Activated CD4-positive, CD25-positive, alpha-beta regulatory T cell treated with anti-CD3 and anti-CD28 coated beads, Interleukin-2, amount 50 U/mL, for 24 hours (primary cell): ENCODE measurements at regions not wholly inside any gene's neighbourhood (a gene's known extent, or its start where the extent isn't known, plus 50 kb on each side); places are given as distances from the start of the nearest gene placed in this dataset.

Source experiments
- ATAC-seq, 2 donors: fragments of 150-1000 bp; cut with Tn5 transposase; one replicate each; pipeline ENCODE4 v1.10.0; 2021; ENCODE audit warnings: mild to moderate bottlenecking in 1 of 2, moderate library complexity in 1 of 2

DNA sequence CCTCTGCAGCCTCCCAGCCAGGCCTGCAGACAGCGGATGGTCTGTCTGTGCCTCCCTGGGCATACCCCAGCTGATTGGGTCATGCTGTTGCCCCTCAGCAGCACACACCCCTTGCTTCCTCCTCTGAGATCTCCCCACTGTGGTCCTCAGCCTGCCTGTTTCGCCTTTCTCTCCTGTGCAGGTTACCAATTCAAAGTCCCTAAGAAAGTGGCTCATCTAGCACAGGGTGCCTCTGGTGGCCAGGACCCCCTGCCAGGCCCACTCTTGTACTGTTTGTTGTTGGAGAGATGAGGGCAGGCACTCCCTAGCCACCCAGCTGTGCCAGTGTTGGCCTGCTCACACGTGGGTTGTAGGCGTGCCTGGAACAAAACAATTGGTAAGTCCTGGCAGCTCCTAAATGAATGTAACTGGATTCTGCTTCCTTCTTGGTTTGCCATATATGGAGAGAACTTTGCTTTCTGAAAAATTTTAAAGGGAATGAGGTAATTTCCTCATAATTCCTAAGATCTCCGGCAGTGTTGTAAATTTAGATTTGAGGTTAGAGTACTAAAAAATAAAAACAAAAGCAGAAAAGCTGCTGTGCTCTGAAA is 213.2 kb upstream of the IL12A start:
- ATAC-seq = no peak

DNA sequence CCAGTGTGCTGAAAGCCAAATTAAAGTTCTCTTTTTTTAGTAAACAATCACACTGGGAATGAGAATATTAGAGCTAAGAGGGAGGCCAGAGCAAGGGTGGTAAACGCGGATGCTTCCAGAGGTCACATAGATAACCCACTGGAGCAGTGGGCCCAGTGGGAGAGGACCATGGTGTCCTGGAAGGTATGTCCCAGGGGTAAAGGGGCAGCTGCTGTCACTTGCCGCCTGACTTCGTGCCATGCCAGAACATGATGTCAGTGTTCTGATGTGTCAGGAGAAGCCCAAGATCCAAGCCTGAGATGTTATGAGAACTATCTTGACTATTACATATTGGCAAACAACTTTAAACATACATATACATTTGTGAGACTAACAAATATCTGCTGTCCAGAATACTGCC is 211.9 kb upstream of the IL12A start:
- ATAC-seq = no peak

DNA sequence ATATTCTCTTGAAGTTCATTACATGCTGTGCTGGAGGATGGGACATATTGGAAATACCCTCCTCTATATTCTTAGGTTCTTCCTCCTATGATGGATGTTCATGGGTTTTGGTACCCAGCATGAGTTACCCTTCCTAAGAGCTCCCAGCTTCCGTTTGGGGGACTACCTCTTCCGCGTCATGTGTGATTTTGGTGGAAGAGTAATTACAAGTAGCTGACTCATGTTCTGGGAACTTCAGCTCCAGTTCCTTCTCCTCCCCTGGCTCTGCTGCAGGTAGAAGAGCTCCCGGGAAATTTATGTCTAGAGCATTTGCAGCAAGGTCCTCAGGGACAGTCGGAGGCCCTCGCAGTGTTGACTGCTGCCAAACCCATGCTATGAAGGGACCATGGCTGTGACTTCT is 208.8 kb upstream of the IL12A start:
- ATAC-seq = no peak

DNA sequence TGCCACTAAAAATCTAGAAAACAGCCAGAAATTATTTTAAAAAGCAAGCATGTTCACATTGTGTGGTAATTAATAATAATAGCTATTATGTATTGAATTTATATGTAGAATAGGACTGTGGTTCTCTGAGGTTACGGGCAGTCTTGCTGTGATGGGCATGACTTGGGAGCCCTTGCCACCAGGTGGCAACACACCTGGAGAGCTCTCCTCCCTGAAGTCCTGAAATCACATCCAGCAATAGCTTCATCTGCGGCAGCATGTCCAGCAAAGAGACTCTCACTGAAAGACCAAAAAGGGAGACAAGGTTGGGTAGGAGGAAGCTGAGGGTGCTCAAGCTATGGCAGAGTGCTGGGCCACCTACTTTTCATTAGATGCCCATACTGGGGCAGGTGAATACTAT is 206.8 kb upstream of the IL12A start:
- no peak for ATAC-seq

DNA sequence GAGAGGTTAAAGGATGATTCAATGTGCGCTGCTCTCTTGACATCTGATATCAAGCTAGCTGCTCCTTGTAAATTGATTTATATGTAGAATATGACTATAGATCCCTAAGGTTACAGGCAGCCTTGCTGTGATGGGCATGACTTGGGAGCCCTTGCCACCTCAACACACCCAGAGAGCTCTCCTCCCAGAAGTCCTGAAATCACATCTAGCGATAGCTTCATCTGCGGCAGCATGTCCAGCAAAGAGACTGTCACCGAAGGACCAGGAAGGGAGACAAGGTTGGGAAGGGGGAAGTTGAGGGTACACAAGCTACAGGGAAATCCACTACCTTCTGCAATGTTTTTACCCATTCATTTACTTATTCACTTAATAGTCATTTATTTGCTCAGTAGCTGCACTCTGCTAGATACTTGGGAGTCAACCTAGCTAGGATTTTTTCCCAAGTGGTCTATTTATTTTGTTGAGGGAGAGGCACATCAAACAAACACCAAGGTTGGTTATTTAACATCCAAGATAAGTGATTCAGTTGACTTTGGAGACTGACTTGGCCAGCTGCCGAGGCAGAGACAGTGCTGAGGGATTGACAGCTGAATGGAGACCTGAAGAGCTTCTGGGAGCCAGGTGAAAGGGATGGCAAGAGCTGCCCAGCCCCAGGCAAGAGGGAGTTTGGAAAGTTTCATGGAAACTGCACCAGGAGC is 205.8 kb upstream of the IL12A start:
- no peak for ATAC-seq

DNA sequence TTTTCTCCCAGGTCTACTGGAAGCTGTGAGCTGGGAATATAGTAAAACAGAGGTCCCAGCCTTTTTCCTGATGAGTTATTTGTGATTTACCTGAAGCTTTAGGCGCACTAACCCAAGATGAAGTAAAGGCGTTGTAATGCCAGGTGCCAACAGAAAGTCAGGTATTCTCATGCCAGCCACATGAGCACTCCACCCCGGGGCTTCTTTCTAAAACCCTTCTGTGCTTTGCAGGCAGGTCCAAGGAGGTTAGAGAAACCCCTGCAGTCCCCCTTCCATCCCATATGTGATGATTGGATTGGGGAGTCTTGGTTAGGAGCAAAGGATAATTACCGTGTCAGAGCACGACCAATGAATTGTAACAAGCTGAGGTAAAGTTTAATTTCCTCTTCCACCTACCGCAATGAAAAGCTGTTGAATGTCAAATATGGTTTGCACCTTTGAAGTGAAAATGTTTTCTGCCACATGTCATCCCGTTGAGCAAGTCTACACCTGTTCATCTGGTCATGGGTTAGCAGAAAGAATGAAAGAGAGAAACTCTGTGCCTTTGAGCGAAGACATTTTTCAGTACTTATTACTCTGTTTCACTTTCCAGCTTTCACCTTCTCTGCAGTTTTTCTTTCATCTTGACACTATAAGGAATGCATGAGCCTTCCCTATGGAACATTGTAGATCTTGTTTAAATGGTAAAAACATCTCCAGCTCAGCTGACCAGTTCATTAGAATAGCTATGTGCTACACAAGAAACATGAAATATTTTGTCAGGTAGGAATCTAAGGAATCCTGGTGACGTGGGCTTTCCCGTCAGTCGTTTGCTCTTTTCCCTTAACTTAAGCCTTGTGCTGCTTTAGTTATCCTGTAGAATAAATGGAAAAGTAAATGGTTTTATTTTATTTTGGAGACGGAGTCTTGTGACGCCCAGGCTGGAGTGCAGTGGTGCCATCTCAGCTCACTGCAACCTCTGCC is 204.6 kb upstream of the IL12A start:
- ATAC-seq = no peak

DNA sequence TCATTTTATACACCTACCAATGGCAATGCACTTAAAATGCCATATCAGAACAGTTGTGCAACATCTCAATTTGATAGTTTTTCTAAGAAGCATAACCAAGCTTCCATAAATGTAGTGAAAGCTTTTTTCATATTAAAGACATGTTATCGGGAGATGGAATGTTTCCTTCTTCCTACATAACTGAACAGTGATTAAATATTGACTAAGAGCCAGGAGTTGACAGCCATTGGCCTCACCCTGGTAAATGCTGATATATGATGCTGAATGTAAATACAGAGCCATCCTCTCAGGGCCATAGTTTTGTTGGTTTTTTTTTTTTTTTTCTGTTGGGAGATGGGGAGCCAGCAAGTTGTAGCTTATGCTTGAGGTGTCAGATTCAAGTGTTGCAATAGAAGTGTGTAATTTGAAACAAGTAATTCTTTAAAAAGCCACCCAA is 203.3 kb upstream of the IL12A start:
- no peak for ATAC-seq

DNA sequence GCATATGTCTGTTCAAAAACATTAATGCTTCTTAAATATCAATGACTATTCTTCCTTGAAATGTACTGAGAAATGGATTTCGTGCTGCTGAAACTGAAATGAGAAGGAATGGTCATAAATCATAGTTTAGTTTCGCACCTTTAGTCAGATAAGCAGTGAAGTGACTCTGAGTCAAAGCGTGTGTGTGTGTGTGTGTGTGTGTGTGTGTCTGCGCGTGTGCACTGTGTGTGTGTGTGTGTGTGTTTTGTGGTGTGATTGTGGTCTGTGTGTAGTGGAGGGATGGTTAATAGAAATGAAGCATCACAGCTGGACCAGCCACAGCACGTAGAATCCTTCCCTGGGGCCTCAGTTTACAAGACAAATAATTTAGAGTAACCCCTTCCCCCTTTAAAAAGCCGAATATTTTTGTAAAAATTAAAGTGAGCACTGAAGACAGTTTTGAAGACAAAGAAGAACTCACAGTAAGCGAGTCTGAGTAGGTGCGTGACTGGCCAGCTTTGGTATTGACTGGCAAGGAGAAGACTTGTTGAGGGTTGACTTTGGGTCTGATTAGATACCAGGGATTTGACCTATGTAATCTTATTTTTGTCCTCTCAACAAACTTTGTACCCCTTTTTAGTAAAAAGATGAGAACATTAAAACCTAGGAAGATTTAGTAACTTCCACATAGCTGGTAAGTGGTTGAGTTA is 202.0 kb upstream of the IL12A start:
- ATAC-seq = no peak

DNA sequence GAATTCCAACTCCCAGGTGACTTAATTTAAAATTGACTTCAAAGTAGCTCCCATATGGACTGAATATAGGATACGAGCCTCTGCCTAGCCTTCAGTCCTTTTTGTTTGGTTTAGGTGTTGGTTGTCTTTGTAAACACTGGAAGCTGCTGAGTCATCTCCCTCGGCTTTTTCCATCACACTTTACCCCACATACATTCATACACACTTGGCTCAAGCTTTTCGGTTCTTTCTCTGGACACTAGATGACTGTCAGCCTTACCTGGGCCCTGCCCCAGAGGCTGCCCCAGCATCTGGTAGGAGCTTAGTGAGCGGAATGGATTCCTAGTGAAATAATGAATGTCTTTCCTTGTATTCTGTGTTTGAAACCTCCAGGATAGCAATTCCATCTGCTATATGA is 201.5 kb upstream of the IL12A start:
- no peak for ATAC-seq

DNA sequence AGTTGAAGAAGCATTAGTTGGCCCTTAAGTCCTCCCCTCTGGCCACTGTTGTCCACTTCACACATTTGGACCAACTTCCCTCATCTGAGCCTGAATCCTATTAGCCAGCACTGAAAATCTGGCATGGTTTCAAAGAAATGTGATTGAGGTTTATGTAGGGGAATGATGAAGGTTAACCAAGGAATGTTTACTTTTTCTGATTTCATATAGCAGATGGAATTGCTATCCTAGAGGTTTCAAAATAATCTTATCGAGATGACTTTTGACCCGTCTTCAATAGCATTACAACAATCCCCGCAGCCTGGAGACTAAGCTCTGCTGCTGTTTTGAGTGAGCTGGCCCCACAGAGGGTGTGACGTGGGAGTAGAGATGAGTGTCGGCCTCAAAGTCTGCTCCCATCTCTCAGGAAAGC is 200.8 kb upstream of the IL12A start:
- no peak for ATAC-seq

DNA sequence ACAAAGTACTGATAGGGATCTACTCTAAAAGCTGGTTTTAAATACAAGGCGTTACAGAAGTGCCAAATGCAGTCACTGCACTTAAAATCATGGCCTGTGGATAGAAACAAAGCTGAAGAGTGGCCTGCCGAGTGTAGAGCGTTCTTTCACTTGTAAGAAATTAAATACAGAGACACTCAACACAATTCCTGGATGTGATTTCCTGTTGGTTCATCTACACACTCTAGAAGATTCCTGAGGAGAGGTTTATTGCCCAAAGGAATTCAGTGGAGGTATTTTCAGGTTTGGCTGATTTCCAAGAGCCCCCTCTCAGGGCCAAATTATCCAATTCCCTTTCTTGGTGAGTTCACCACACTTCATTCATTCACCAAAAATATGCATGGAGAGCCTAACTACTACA is 200.3 kb upstream of the IL12A start:
- no peak for ATAC-seq

DNA sequence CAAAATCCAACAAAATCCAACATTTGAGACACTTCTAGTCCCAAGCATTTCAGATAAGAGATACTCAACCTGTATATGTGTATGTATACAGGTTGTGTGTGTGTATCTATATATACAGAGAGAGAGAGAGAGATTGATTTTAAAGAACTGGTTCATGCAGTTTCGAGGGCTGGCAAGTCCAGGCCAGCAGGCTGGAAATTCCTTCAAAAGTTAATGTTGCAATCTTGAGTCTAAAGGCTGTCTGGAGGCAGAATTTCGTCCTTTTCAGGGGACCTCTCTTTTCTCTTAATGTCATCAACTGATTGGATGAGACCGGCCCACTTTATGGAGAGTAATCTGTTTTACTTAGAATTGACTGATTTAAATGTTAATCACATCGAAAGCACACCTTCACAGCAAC is 199.6 kb upstream of the IL12A start:
- ATAC-seq = no peak

DNA sequence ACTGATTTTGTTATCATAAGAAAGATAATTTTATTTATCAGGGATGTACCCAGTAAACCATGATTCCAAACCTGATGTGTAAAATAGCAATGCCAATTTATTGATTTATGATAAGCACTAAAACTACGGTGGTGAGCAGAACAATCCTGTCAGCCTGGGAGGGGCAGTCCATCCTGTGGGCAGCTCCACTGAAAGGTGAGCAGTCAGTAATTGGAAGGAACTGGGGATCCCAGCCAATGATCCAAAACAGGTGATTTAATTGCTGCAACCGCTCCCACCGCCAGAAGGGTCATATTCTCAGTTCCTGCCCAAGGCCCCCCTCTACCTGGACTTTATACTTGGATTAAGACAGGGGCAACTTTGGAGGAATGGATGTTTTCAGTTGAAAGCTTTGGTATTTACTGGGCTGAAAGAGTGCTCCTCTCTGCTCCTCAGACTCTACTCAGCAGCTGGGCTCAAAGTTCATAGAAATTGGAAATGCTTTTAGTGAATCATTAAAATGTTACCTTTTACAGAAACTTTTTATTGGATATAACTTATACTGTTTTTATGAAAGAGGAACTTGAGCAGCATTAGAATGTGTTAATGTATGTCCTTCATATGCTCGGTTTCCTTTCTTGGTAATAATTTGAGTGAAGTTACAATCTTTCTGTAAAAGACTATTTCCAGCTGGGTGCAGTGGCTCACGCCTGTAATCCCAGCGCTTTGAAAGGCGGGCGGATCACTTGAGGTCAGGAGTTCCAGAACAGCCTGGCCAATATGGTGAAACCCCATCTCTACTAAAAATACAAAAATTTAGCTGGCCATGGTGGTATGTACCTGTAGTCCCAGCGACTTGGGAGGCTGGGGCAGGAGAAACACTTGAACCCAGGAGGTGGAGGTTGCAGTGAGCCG is 198.6 kb upstream of the IL12A start:
- no peak for ATAC-seq

DNA sequence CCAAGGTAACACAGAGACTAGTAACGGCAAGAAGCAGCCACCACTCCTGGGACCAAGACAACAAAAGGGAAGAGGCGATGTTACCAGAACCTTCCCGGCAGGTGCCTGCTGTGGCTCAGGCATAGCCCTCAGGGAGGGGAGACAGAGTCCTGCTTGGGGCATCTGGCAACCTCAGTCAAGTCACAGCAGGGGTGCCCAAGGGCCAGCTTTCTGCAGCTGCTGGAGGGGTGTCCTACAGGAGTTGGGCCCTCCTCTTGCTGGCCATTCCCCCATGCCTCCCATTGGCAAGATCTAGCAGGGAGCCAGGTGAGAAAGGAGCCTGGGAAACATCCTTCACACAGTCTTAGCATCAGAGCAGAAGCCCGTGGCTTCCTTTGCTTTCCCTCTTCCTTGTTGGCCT is 197.3 kb upstream of the IL12A start:
- no peak for ATAC-seq

DNA sequence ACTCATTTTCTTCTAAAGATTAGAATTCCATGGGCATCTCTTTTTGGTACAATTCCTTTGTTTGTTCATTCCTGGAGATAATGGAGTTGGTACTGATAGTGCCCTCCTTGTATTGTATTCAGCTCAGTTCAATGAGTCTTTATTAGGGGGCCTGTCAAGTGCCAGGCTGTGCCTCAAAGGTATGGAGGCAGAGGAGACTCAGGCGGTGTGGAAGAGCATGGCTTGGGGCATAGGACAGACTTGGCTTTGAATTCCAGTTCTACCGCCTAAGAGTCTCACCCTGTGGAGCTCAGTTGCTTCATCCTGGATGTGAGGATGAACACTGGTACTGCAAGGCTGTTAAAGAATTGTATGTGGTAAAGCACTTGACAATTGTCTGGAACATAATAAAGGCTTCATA is 196.6 kb upstream of the IL12A start:
- ATAC-seq = no peak

DNA sequence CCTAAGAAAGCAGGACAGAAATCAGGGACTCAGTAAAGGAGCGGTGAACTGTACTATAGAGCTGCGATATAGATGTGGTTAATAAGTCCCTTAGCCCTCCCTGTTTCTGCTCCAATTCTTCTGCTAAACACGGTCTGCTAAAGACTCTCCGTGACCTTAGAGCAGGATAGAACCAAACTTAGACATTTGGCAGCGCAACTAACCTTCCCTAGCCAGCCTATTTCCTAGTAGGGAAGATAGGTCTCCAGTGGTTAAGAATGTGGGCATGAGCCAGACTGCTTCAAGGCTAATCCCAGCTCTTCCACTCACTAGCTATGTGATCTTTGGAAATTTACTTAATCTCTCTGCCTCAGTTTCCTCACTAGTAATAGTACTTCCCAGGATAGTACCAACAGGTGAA is 193.6 kb upstream of the IL12A start:
- ATAC-seq = no peak

DNA sequence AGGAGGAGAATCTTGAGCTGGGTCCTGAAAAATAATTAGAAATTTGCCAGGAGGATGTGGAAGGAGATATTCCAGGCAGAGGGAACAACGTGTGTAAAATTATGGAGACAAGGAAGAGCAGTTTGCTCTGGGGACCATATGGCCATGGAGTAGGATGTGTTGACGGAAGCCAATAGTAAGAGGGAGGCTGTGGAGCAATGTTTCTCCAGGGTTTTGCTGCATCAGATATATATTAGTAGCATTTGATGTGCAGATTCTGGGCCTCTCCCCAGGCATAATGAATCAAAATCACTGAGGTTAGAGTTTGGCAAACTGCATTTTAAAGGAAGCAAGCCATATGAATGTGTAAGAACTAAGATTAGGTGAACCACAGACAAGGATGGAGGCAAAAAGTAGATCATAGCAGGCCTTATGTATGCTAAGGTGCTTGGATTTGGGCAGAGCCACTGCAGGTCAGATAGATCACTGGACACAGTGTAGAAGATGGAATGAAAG is 192.9 kb upstream of the IL12A start:
- no peak for ATAC-seq

DNA sequence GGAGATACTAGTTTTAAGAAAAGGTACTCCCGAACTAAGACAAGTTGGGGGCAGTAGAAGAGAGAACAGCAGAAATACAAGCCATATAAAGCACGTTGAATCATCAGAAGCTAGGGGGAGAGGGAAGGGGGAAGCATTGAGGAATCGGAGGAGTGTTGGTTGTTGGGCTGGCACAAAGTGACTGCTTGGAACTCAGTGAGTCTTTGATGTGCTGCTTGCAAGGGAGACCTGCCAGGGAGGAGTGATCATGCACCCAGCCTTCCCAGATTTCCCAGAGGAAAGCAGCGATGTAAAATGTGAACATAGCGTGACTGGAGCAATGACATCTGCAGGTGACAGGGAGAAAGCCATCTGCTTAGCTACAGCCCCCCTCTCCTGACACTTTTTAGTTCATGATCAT is 192.4 kb upstream of the IL12A start:
- no peak for ATAC-seq

DNA sequence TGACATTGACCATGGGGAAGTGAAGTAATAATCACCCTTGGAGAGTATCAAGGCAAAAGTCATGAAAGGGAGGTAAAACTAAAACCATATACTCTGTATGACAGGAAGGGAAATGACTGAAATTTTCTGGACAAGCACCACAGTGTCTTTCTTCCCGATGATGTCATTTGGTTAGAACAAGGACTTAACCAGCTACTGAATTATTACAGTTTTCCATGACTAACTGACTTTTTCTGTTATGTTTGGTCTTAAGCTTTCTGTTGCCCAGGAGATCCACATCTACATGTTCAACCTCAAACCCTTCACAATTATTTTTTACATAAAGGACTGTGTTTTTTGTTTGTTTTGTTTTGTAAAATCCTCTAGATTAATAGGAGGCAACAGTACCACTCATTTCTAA is 191.9 kb upstream of the IL12A start:
- ATAC-seq = no peak

DNA sequence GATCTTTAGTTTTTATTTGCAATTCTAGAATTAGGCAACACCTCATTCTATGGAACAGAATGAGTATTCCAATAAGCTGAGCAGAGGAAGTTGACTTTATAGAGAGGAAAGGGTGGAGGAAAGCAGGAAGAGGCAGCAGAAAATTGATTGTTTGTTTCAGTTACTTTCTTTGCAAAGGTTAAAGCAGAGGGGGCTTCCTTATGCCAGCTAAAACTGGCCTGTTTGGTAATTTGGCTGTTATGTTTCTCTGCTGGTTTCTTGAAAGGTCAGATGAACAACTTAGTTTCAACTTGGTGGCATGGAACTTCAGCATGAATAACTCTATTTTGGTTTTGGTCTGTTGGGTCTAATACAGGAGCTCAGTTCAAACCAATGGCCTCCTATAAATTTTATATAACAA is 190.9 kb upstream of the IL12A start:
- no peak for ATAC-seq

DNA sequence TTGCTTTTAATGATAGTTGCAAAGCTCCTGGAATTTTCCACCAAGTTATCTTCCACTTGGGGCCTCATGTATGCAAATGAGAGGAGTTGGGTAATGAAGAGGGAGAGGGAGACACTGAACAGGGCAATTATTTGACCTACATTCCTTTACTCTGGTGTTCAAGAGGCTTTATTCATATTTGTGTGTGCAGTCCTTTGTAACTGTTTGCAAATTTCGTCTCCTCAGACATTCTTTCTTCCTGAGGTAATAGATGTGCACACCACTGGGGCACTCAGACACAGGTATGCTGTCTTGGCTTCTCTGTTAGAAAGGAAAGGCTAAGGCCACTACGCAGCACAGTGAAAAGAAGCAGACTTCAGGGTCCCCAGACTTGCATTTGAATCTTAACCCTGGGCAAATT is 189.7 kb upstream of the IL12A start:
- no peak for ATAC-seq
